BE2C (cell line): ENCODE measurements at regions not wholly inside any gene's neighbourhood (a gene's known extent, or its start where the extent isn't known, plus 50 kb on each side); places are given as distances from the start of the nearest gene placed in this dataset.

Source experiments
- DNase-seq: peaks from one replicate; pipeline ENCODE4 v3.0.0-alpha.2; 2020
- H3K27me3 ChIP-seq: fragments of 250-450 bp; sonication (Bioruptor Pico); 2 replicates; pipeline ENCODE4 v1.5.1; 2020; ENCODE audit warnings: mild to moderate bottlenecking
- H3K36me3 ChIP-seq: fragments of 250-450 bp; sonication (Bioruptor Pico); 2 replicates; pipeline ENCODE4 v1.5.1; 2020; ENCODE audit warnings: mild to moderate bottlenecking
- H3K4me1 ChIP-seq: fragments of 250-450 bp; sonication (Bioruptor Pico); 2 replicates; pipeline ENCODE4 v1.5.1; 2020
- H3K4me3 ChIP-seq: 2 replicates; pipeline ENCODE4 v1.5.1; 2011; ENCODE audit warnings: low read depth, low read length
- H3K9me3 ChIP-seq: fragments of 250-450 bp; sonication (Bioruptor Pico); 2 replicates; pipeline ENCODE4 v1.5.1; 2020
- TF ChIP-seq, protein P1 (sequence below): IDR thresholded peaks from 2 replicates; pipeline ENCODE4 v1.5.1; 2012; ENCODE audit warnings: mild to moderate bottlenecking, low read depth, low read length

DNA sequence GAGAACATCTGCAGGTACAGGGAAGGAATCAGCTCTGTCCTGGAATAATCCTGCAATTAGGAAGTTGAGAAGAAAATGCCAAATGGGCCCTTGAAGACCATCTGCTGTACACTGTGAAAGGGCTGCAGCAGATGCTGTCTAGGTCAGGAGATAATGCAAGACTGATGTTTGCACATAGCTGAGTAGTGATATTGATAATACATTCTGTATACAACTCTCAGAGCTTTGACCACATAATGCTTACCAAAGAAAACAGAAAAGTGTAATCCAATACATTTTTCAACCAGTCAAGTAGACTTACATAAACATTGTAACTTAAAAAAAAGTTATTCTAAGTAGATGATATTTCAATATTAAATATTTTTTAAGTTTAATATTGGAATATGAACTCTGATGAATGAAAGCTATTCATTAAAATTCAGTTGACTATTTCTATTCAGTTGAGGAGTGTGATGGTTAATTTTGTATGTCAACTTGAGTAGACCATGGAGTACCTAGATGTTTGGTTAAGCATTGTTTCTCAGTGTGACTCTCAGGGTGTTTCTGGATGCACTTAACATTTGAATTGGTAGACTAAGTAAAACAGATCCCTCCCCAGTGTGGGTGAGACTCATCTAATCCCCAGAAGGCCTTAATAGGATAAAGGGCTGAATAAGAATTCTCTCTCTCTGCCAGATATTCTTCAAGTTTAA, 380.1 kb upstream of the PRR16 start:
- H3K36me3 ChIP-seq = no peaks in the 10 kb centered on the region
- TF ChIP-seq, protein P1, sequence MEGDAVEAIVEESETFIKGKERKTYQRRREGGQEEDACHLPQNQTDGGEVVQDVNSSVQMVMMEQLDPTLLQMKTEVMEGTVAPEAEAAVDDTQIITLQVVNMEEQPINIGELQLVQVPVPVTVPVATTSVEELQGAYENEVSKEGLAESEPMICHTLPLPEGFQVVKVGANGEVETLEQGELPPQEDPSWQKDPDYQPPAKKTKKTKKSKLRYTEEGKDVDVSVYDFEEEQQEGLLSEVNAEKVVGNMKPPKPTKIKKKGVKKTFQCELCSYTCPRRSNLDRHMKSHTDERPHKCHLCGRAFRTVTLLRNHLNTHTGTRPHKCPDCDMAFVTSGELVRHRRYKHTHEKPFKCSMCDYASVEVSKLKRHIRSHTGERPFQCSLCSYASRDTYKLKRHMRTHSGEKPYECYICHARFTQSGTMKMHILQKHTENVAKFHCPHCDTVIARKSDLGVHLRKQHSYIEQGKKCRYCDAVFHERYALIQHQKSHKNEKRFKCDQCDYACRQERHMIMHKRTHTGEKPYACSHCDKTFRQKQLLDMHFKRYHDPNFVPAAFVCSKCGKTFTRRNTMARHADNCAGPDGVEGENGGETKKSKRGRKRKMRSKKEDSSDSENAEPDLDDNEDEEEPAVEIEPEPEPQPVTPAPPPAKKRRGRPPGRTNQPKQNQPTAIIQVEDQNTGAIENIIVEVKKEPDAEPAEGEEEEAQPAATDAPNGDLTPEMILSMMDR = no peak
- H3K9me3 ChIP-seq = no peaks in the 10 kb centered on the region
- H3K4me3 ChIP-seq = no peak overlapping the region
- H3K4me1 ChIP-seq = no peaks in the 10 kb centered on the region
- DNase-seq = no peak
- no peaks in the 10 kb centered on the region for H3K27me3 ChIP-seq

DNA sequence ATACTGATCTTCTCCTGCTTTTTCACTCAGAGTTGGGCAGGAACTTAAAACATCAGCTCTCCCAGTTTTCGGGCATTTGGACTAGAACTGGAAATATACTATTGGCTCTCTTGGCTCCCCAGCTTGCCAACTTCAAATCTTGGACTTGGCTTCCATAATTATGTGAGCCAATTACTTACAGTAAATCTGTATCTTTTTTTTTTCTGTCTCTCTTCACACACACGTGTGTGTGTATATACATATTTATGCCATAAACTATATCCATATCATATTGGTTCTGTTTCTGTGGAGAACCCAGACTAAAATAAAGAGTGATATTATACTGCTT, 379.6 kb upstream of the PRR16 start:
- H3K4me1 ChIP-seq = no peaks in the 10 kb centered on the region
- no peak overlapping the region for H3K4me3 ChIP-seq

DNA sequence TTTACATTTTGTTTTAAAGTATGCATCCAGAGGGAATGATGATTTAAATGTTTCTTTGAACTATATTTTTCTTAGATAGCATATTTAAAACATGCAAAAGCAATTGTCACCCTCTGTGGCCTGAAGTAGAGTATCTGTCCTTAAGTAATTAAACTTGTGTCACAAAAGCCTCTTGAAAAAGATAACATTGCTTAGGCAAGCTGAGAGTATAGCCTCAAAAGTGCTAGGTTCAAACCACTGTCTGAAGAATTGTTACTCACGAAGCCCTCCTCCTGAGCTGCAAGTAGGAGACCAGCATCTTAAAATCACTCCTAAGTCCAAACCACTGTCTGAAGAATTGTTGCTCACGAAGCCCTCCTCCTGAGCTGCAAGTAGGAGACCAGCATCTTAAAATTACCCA, 378.0 kb upstream of the PRR16 start:
- Histone ChIP-seq H3K36me3 (no peaks in the 10 kb centered on the region), H3K9me3 (no peaks in the 10 kb centered on the region), H3K4me3 (no peak overlapping the region), H3K4me1 (no peaks in the 10 kb centered on the region), H3K27me3 (no peaks in the 10 kb centered on the region)
- TF ChIP-seq, protein P1 = no peak
- DNase-seq = no peak

More for the DNA sequence above, 379.6 kb upstream of the PRR16 start:
- Histone ChIP-seq H3K9me3 (no peaks in the 10 kb centered on the region), H3K36me3 (no peaks in the 10 kb centered on the region), H3K27me3 (no peaks in the 10 kb centered on the region)
- DNase-seq = no peak
- TF ChIP-seq, protein P1 = no peak

DNA sequence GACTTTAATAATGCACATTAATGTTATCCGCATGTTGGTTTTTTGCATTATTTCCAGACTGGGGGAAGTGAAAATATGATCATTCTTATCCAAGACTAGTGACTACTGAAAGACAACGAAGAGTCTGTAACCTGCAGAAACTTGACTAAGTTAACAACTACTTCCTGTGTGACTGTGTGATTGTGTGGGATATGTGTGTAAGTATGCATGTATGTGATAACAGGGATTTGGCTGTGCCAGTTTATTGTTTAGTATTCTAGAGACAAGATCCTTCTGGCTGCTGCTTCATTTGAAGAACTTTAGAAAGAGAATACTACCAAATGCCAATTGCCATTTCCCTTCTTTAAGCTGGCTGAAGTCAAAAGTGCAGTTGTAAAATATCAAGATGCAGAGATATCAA, 375.7 kb upstream of the PRR16 start:
- H3K4me3 ChIP-seq = no peak overlapping the region
- DNase-seq = no peak
- no peaks in the 10 kb centered on the region for H3K4me1 ChIP-seq
- H3K36me3 ChIP-seq = no peaks in the 10 kb centered on the region
- H3K9me3 ChIP-seq = no peaks in the 10 kb centered on the region
- TF ChIP-seq, protein P1 = no peak
- no peaks in the 10 kb centered on the region for H3K27me3 ChIP-seq

DNA sequence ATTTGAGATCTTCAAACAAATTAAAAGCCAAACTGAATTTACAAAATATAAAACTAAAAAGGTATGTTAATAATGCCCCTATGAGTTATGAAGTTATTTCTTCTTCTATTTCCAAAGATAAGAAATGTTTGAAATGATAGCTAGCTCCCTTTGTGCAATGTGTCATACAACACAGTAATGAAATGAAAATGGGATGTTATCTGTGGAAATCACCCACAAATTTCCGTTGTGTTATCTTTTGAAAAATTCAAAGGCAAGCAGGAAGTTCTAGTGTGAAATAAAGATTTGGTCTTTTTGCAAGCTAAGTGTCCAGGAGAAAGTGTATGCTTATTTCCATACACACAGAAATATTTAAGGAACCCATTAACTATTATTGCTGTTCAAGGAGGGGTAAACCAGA, 375.3 kb upstream of the PRR16 start:
- no peaks in the 10 kb centered on the region for H3K36me3 ChIP-seq
- TF ChIP-seq, protein P1 = no peak
- no peak overlapping the region for H3K4me3 ChIP-seq
- H3K9me3 ChIP-seq = no peaks in the 10 kb centered on the region
- H3K4me1 ChIP-seq = no peaks in the 10 kb centered on the region
- no peaks in the 10 kb centered on the region for H3K27me3 ChIP-seq
- DNase-seq = no peak

DNA sequence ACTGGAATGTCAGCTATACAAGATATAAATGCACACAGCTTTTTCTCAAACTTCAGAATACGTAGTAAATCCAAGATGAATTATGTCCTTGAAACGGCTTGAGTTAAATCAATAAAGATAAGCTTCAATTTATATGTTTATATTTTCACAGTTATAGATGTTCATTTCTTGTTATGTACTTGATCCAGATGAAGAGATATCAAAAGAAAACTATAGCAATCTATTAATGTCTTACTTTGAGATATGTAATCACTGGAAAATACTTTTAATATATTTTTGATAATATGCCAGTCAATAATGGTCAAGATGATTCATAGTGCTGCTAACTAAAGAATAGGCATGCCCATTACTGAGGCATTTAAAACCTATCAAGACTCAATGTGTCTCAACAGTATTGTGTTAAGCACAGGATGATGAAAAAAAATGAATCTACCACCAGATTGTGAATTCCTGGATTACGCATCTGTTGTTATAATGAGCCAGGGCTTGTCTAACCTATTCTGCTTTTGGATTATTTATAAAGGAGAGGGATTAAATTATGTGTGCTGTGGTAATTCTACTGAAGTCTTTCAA, 372.6 kb upstream of the PRR16 start:
- Histone ChIP-seq H3K4me3 (no peak overlapping the region), H3K36me3 (no peaks in the 10 kb centered on the region), H3K9me3 (no peaks in the 10 kb centered on the region), H3K27me3 (no peaks in the 10 kb centered on the region), H3K4me1 (no peaks in the 10 kb centered on the region)
- no peak for DNase-seq
- TF ChIP-seq, protein P1 = no peak
